ENCODE measurements at regions not wholly inside any gene's neighbourhood (a gene's known extent, or its start where the extent isn't known, plus 50 kb on each side); places are given as distances from the start of the nearest gene placed in this dataset.

DNA sequence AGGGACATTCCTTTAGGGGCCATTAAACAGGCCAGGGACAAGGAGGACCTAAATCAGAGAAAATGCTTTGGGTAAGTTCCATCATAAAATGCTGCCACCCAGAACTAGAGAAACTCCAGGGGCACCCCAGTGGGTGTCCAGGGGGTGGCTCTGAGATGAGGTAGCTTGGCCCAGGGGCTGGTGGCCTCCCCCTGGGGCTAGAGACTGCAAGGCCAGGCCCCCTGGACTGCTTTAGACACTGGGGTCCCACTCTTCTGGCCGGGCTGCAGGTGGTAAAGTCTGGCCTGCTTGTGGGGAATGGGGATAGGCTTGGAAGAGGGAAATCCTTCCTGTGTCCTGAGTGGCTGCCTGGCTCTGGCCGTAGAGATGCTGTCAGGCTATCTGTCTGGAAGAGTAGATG is 169.6 kb upstream of the PODXL start:
- H3K9me3 ChIP-seq (ENCODE audit: control insufficient read depth in 1 of 2, low read length in 2 of 2) = no peaks in the 10 kb centered on the region
- no peak overlapping the region for H3K27ac ChIP-seq (ENCODE audit: low read depth, low read length)
- Mint-ChIP-seq H3K27ac (no peak overlapping the region), H3K4me3 (no peak overlapping the region), H3K36me3 (no peaks in the 10 kb centered on the region), H3K27me3 (peaks cover 5 to 8% of the 10 kb centered on the region in 2 donors), H3K9me3 (peaks cover 0 to 10% (median 3%) of the 10 kb centered on the region in 8 donors), H3K4me1 (no peaks in the 10 kb centered on the region)
- H3K27me3 ChIP-seq (ENCODE audit: insufficient read depth, low read length) = no peaks in the 10 kb centered on the region
- no peak for DNase-seq
- no peak overlapping the region for H3K4me3 ChIP-seq (ENCODE audit: low read length in 2 of 2)
- ChIA-PET CTCF (ENCODE audit: partially characterized antibody) (no interaction called here), POLR2A (ENCODE audit: partially characterized antibody) (no interaction called here)
- intact Hi-C loops (cut with micrococcal nuclease) = no loop called here
- no peaks in the 10 kb centered on the region for H3K4me1 ChIP-seq (ENCODE audit: insufficient read depth, low read length)
- H3K36me3 ChIP-seq (ENCODE audit: insufficient read depth, low read length) = no peaks in the 10 kb centered on the region

DNA sequence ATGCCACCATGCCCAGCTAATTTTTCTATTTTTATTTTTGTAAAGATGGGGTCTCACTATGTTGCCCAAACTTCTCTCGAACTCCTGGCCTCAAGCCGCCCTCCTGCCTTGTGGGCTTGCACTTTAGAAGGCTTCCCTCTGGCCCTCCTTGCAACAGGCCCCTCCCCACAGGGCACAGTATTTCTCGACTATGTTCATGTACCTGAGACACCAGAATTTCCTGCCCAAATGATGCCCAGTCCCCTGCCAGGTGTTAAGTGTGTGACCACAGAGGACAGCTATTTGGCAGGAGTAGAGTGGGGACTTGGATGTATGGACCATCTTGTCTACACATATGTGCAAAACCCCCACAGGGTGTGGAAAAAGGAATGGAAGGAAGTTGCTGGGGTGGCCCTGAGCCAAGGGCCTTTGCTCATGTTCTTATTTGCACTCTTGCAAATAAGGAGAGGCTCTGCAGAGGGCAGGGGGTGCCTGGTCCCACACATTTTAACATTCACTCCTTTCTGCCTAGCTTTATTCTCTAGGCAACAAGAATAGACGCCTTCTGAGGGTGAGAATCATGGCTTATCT is 168.4 kb upstream of the PODXL start:
- H3K4me1 ChIP-seq (ENCODE audit: insufficient read depth, low read length) = no peaks in the 10 kb centered on the region
- no peaks in the 10 kb centered on the region for H3K36me3 Mint-ChIP-seq
- ChIA-PET POLR2A (ENCODE audit: partially characterized antibody) (no interaction called here), CTCF (ENCODE audit: partially characterized antibody) (no interaction called here)
- no peak overlapping the region for H3K27ac ChIP-seq (ENCODE audit: low read depth, low read length)
- no peaks in the 10 kb centered on the region for H3K36me3 ChIP-seq (ENCODE audit: insufficient read depth, low read length)
- H3K9me3 ChIP-seq (ENCODE audit: control insufficient read depth in 1 of 2, low read length in 2 of 2) = no peaks in the 10 kb centered on the region
- H3K9me3 Mint-ChIP-seq = peaks cover 0 to 10% (median 3%) of the 10 kb centered on the region in 8 donors
- H3K4me1 Mint-ChIP-seq = no peaks in the 10 kb centered on the region
- peaks cover 6 to 7% of the 10 kb centered on the region in 2 donors for H3K27me3 Mint-ChIP-seq
- intact Hi-C loops (cut with micrococcal nuclease) = no loop called here
- DNase-seq = no peak
- H3K27ac Mint-ChIP-seq = no peak overlapping the region
- H3K27me3 ChIP-seq (ENCODE audit: insufficient read depth, low read length) = no peaks in the 10 kb centered on the region
- no peak overlapping the region for H3K4me3 ChIP-seq (ENCODE audit: low read length in 2 of 2)
- no peak overlapping the region for H3K4me3 Mint-ChIP-seq

DNA sequence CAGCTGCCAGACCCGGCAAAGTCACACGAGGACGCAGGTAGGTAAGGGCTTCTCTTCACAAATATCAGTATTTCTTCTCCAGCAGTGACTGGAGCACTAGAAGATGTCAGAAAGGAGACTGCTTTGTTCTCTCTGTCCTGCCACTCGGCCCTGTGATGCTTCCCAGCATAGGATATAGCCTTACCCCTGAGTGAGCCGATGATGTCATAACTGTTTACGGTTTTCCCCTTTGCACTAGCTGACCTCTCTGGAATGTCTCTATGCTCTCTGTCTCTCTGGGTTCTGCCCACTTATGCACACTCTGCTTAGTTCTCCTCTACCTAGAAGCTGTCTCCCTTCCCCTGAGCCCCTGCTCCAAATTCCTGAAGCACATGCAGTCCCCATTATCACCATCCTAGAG is 167.5 kb upstream of the PODXL start:
- no peaks in the 10 kb centered on the region for H3K27me3 ChIP-seq (ENCODE audit: insufficient read depth, low read length)
- POLR2A ChIA-PET (ENCODE audit: partially characterized antibody) = no interaction called here
- Mint-ChIP-seq H3K36me3 (no peaks in the 10 kb centered on the region), H3K27me3 (peaks cover 9 to 15% of the 10 kb centered on the region in 2 donors), H3K4me1 (no peaks in the 10 kb centered on the region), H3K9me3 (peaks cover 0 to 10% (median 3%) of the 10 kb centered on the region in 8 donors), H3K27ac (no peak overlapping the region), H3K4me3 (no peak overlapping the region)
- CTCF ChIA-PET (ENCODE audit: partially characterized antibody) = no interaction called here
- H3K9me3 ChIP-seq (ENCODE audit: control insufficient read depth in 1 of 2, low read length in 2 of 2) = no peaks in the 10 kb centered on the region
- H3K4me1 ChIP-seq (ENCODE audit: insufficient read depth, low read length) = no peaks in the 10 kb centered on the region
- intact Hi-C loops (cut with micrococcal nuclease) = no loop called here
- DNase-seq = no peak
- no peaks in the 10 kb centered on the region for H3K36me3 ChIP-seq (ENCODE audit: insufficient read depth, low read length)
- no peak overlapping the region for H3K27ac ChIP-seq (ENCODE audit: low read depth, low read length)
- H3K4me3 ChIP-seq (ENCODE audit: low read length in 2 of 2) = no peak overlapping the region

DNA sequence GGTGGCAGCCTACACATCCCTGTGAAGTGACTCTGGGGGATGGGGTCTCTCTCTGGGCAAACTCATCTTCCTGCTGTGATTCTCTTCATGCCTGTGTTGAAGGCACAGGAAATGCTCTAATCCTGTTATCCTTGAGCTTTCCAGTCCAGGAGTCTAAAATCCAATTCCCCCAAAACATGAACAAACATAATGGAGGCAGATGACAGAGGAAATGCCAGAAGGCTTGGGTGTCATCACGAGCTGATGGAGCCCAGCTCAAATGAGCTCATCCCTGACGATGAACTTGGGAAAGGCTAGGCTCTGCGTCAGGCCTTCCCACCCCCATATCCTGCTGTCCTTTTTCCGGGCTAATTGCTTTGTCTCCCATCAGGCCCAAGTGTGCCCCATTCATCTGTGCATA is 165.9 kb upstream of the PODXL start:
- Histone ChIP-seq H3K4me1 (ENCODE audit: insufficient read depth, low read length) (no peaks in the 10 kb centered on the region), H3K27me3 (ENCODE audit: insufficient read depth, low read length) (no peaks in the 10 kb centered on the region), H3K9me3 (ENCODE audit: control insufficient read depth in 1 of 2, low read length in 2 of 2) (no peaks in the 10 kb centered on the region), H3K4me3 (ENCODE audit: low read length in 2 of 2) (no peak overlapping the region), H3K27ac (ENCODE audit: low read depth, low read length) (no peak overlapping the region), H3K36me3 (ENCODE audit: insufficient read depth, low read length) (no peaks in the 10 kb centered on the region)
- Mint-ChIP-seq H3K27ac (no peak overlapping the region), H3K4me1 (no peaks in the 10 kb centered on the region), H3K27me3 (peaks cover 10 to 16% of the 10 kb centered on the region in 2 donors), H3K36me3 (no peaks in the 10 kb centered on the region), H3K9me3 (peaks cover 0 to 6% (median 0%) of the 10 kb centered on the region in 8 donors), H3K4me3 (no peak overlapping the region)
- ChIA-PET POLR2A (ENCODE audit: partially characterized antibody) (no interaction called here), CTCF (ENCODE audit: partially characterized antibody) (no interaction called here)
- intact Hi-C loops (cut with micrococcal nuclease) = no loop called here
- no peak for DNase-seq

DNA sequence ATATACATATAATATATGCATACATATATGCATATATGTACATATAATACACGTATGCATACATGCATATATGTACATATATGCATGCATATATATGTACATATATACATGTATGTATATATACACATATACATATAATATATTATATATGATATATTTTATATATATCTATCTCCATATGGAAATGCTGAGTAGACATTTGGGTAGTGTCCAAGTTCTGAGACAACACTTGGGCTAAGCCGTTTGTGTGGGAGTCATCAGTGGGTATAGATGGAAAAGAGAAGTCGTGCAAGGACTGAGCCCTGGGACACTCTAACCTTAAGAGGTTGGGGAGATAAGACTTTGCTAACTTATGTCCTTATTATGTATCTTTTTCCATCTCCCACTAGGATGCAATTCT is 165.2 kb upstream of the PODXL start:
- Histone ChIP-seq H3K27ac (ENCODE audit: low read depth, low read length) (no peak overlapping the region), H3K4me3 (ENCODE audit: low read length in 2 of 2) (no peak overlapping the region), H3K4me1 (ENCODE audit: insufficient read depth, low read length) (no peaks in the 10 kb centered on the region), H3K36me3 (ENCODE audit: insufficient read depth, low read length) (no peaks in the 10 kb centered on the region), H3K9me3 (ENCODE audit: control insufficient read depth in 1 of 2, low read length in 2 of 2) (no peaks in the 10 kb centered on the region), H3K27me3 (ENCODE audit: insufficient read depth, low read length) (no peaks in the 10 kb centered on the region)
- no peaks in the 10 kb centered on the region for H3K36me3 Mint-ChIP-seq
- H3K4me1 Mint-ChIP-seq = no peaks in the 10 kb centered on the region
- CTCF ChIA-PET (ENCODE audit: partially characterized antibody) = no interaction called here
- intact Hi-C loops (cut with micrococcal nuclease) = no loop called here
- POLR2A ChIA-PET (ENCODE audit: partially characterized antibody) = no interaction called here
- no peak overlapping the region for H3K27ac Mint-ChIP-seq
- peaks cover 0 to 6% (median 0%) of the 10 kb centered on the region in 8 donors for H3K9me3 Mint-ChIP-seq
- DNase-seq = no peak
- no peak overlapping the region for H3K4me3 Mint-ChIP-seq
- peaks cover 10 to 17% of the 10 kb centered on the region in 2 donors for H3K27me3 Mint-ChIP-seq

DNA sequence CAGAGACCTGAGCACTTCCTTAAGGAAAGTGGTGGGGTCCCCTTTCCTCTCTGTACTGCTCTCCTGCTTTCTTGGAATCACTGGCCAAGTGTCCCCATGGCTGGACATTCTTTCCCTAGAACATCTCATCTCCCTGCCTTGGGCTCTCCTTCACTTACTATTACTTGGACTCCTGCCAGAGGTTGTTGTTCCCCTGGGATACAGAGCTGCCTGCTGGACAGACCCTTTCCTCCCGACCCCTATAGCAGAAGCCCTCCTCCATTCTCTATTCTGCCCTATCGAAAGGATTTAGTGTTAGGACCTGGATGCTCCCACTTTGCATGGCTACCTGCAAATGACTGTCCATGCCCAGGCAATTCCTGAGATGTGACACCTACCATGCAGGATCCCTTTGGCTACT is 164.3 kb upstream of the PODXL start:
- Mint-ChIP-seq H3K27me3 (peaks cover 11 to 17% of the 10 kb centered on the region in 2 donors), H3K4me1 (no peaks in the 10 kb centered on the region), H3K27ac (no peak overlapping the region), H3K9me3 (peaks cover 0 to 6% (median 0%) of the 10 kb centered on the region in 8 donors), H3K4me3 (no peak overlapping the region), H3K36me3 (no peaks in the 10 kb centered on the region)
- Histone ChIP-seq H3K9me3 (ENCODE audit: control insufficient read depth in 1 of 2, low read length in 2 of 2) (no peaks in the 10 kb centered on the region), H3K4me1 (ENCODE audit: insufficient read depth, low read length) (no peaks in the 10 kb centered on the region), H3K4me3 (ENCODE audit: low read length in 2 of 2) (no peak overlapping the region), H3K27ac (ENCODE audit: low read depth, low read length) (no peak overlapping the region), H3K36me3 (ENCODE audit: insufficient read depth, low read length) (no peaks in the 10 kb centered on the region), H3K27me3 (ENCODE audit: insufficient read depth, low read length) (no peaks in the 10 kb centered on the region)
- ChIA-PET POLR2A (ENCODE audit: partially characterized antibody) (no interaction called here), CTCF (ENCODE audit: partially characterized antibody) (no interaction called here)
- DNase-seq = no peak
- intact Hi-C loops (cut with micrococcal nuclease) = no loop called here

DNA sequence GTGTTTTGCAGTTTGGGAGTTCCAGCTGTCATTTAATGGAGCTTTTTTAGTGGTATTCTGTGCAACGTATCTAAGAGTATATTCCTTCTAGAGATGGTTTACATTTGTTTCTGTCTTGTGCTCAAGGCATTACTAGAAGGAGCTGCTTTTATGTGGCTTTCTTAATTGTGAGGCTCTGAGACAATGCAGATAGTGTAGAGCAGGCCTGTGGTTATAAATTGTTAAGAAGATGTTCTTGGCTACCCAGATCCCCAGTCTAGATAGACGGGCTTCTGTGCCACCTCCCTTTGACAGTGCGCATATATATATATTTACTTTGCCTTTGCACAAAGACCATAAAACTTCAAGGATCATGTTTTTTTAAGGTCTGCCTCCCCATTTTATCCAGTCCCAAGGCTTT is 160.8 kb upstream of the PODXL start:
- no peak for DNase-seq
- Histone ChIP-seq H3K4me3 (ENCODE audit: low read length in 2 of 2) (no peak overlapping the region), H3K4me1 (ENCODE audit: insufficient read depth, low read length) (no peaks in the 10 kb centered on the region), H3K27me3 (ENCODE audit: insufficient read depth, low read length) (no peaks in the 10 kb centered on the region), H3K9me3 (ENCODE audit: control insufficient read depth in 1 of 2, low read length in 2 of 2) (no peaks in the 10 kb centered on the region), H3K36me3 (ENCODE audit: insufficient read depth, low read length) (no peaks in the 10 kb centered on the region), H3K27ac (ENCODE audit: low read depth, low read length) (no peak overlapping the region)
- Mint-ChIP-seq H3K4me3 (no peak overlapping the region), H3K27ac (no peak overlapping the region), H3K4me1 (no peaks in the 10 kb centered on the region), H3K36me3 (no peaks in the 10 kb centered on the region), H3K27me3 (peaks cover 6 to 15% of the 10 kb centered on the region in 2 donors), H3K9me3 (peaks cover 0 to 6% (median 0%) of the 10 kb centered on the region in 8 donors)
- CTCF ChIA-PET (ENCODE audit: partially characterized antibody) = interaction anchor here (1.9 kb wide), 1 partner anchor 21 kb away, joined by 4 read pairs; no protein-coding TSS in a partner anchor
- intact Hi-C loops (cut with micrococcal nuclease) = no loop called here
- POLR2A ChIA-PET (ENCODE audit: partially characterized antibody) = no interaction called here

DNA sequence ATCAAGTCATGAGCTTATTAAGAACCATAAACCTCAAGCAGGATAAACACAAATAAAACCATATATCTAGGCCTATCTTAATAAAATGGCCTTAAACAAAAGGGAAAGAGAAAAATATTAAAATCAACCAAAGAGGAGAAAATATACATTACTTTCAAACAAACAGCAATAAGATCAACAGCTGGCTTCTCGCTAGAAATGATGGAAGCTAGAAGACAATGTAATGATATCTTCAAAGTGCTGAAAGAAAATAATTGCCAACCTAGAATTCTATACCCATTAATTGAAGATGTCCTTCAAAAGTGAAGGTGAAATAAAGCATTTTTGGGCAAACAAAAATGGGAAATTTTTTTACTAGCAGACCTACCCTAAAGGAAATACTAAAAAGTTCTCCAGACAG is 142.9 kb upstream of the PODXL start:
- peaks cover 4 to 6% of the 10 kb centered on the region in 2 donors for H3K27me3 Mint-ChIP-seq

More for the DNA sequence above, 142.9 kb upstream of the PODXL start:
- Mint-ChIP-seq H3K9me3 (peaks cover 0 to 13% (median 5%) of the 10 kb centered on the region in 8 donors), H3K4me3 (no peak overlapping the region), H3K4me1 (no peaks in the 10 kb centered on the region), H3K27ac (no peak overlapping the region), H3K36me3 (no peaks in the 10 kb centered on the region)
- Histone ChIP-seq H3K4me3 (ENCODE audit: low read length in 2 of 2) (no peak overlapping the region), H3K27me3 (ENCODE audit: insufficient read depth, low read length) (no peaks in the 10 kb centered on the region), H3K27ac (ENCODE audit: low read depth, low read length) (no peak overlapping the region), H3K36me3 (ENCODE audit: insufficient read depth, low read length) (no peaks in the 10 kb centered on the region), H3K9me3 (ENCODE audit: control insufficient read depth in 1 of 2, low read length in 2 of 2) (no peaks in the 10 kb centered on the region), H3K4me1 (ENCODE audit: insufficient read depth, low read length) (no peaks in the 10 kb centered on the region)
- intact Hi-C loops (cut with micrococcal nuclease) = no loop called here
- no peak for DNase-seq
- POLR2A ChIA-PET (ENCODE audit: partially characterized antibody) = no interaction called here
- CTCF ChIA-PET (ENCODE audit: partially characterized antibody) = no interaction called here

Measured in CD4-positive, alpha-beta memory T cell (primary cell).